Tibial nerve (tissue), 4 donors: ENCODE measurements at regions not wholly inside any gene's neighbourhood (a gene's known extent, or its start where the extent isn't known, plus 50 kb on each side); places are given as distances from the start of the nearest gene placed in this dataset.

Source experiments
- DNase-seq, 2 donors: peaks; one replicate each; pipeline ENCODE4 v3.0.0-alpha.2; 2019; ENCODE audit warnings: low spot score in 2 of 2
- H3K27ac ChIP-seq, 4 donors: fragments of 200-600 bp; sonication (generic) in 3 of 4; one replicate each; pipeline ENCODE4 v1.5.1; 2017 to 2019; ENCODE audit warnings: mild to moderate bottlenecking in 1 of 4
- H3K27me3 ChIP-seq, 2 donors: fragments of 200-600 bp; sonication (generic) in 1 of 2; one replicate each; pipeline versions ENCODE4 v1.5.1 to v1.6.0; 2017 to 2019
- H3K36me3 ChIP-seq, 3 donors: fragments of 200-600 bp; sonication (generic); one replicate each; pipeline ENCODE4 v1.5.1; 2018 to 2019
- H3K4me1 ChIP-seq, 4 donors: fragments of 200-600 bp; sonication (generic) in 3 of 4; one replicate each; pipeline ENCODE4 v1.5.1; 2017 to 2019
- H3K4me3 ChIP-seq, 4 donors: fragments of 200-600 bp; sonication (generic) in 3 of 4; one replicate each; pipeline ENCODE4 v1.5.1; 2017 to 2019; ENCODE audit warnings: mild to moderate bottlenecking in 1 of 4, moderate library complexity in 1 of 4
- H3K9me3 ChIP-seq, 4 donors: fragments of 200-600 bp; sonication (generic) in 3 of 4; one replicate each; pipeline ENCODE4 v1.5.1; 2017 to 2019
- CTCF ChIP-seq, 5 experiments: fragments of 200-600 bp in 3 of 5; fragments of 450-650 bp in 2 of 5; sonication (generic) in 3 of 5; IDR thresholded peaks; one replicate each; pipeline ENCODE4 v1.5.1; 2016 to 2019; ENCODE audit warnings: antibody characterized with exemption in 5 of 5, mild to moderate bottlenecking in 3 of 5, moderate library complexity in 2 of 5
- EP300 ChIP-seq, 2 donors: sonication (generic); formaldehyde crosslinking; IDR thresholded peaks; one replicate each; pipeline ENCODE4 v1.6.1; 2017; ENCODE audit warnings: antibody characterized with exemption in 2 of 2, mild to moderate bottlenecking in 1 of 2
- POLR2A ChIP-seq, 2 donors: fragments of 450-650 bp; IDR thresholded peaks; one replicate each; pipeline ENCODE4 v1.6.1; 2017; ENCODE audit warnings: antibody characterized with exemption in 2 of 2, mild to moderate bottlenecking in 2 of 2, moderate library complexity in 2 of 2
- WGBS, 2 donors: methylation state at CpG; one replicate each; pipeline ENCODE4 v1.1.5; 2018; 5-methylcytosine and 5-hydroxymethylcytosine counted together

GRCh38 chr18:77866351-77866750 is 616.7 kb downstream of the GALR1 start:
- DNase-seq, result no peak
- 74 to 80% methylated on average over 8 of the region's 8 CpGs for WGBS, 2 donors
- TF ChIP-seq POLR2A (IDR thresholded peaks at IDR 0.05), result no peak
- no peak for TF ChIP-seq CTCF (IDR thresholded peaks at IDR 0.05)
- TF ChIP-seq EP300 (IDR thresholded peaks at IDR 0.05), result no peak
- Histone ChIP-seq H3K4me1 (no peaks in the 10 kb centered on the region), H3K36me3 (no peaks in the 10 kb centered on the region), H3K4me3 (no peak overlapping the region), H3K27me3 (no peaks in the 10 kb centered on the region), H3K27ac (no peak overlapping the region), H3K9me3 (no peaks in the 10 kb centered on the region)

GRCh38 chr18:77870199-77870598 is 620.6 kb downstream of the GALR1 start:
- 42 to 54% methylated on average over 10 of the region's 10 CpGs for WGBS, 2 donors
- H3K27me3 ChIP-seq, result no peaks in the 10 kb centered on the region
- TF ChIP-seq CTCF (IDR thresholded peaks at IDR 0.05) (no peak), EP300 (IDR thresholded peaks at IDR 0.05) (no peak), POLR2A (IDR thresholded peaks at IDR 0.05) (no peak)
- no peaks in the 10 kb centered on the region for H3K9me3 ChIP-seq
- DNase-seq, result no peak
- H3K4me1 ChIP-seq, result no peaks in the 10 kb centered on the region
- no peaks in the 10 kb centered on the region for H3K36me3 ChIP-seq
- H3K27ac ChIP-seq, result no peak overlapping the region
- H3K4me3 ChIP-seq, result no peak overlapping the region

GRCh38 chr18:77870894-77871293 is 621.2 kb downstream of the GALR1 start:
- Histone ChIP-seq H3K4me1 (no peaks in the 10 kb centered on the region), H3K27me3 (no peaks in the 10 kb centered on the region), H3K4me3 (no peak overlapping the region), H3K36me3 (no peaks in the 10 kb centered on the region), H3K9me3 (no peaks in the 10 kb centered on the region), H3K27ac (no peak overlapping the region)
- WGBS, 2 donors, result 91% methylated on average over 10 of the region's 10 CpGs
- no peak for TF ChIP-seq EP300 (IDR thresholded peaks at IDR 0.05)
- TF ChIP-seq POLR2A (IDR thresholded peaks at IDR 0.05), result no peak
- no peak for TF ChIP-seq CTCF (IDR thresholded peaks at IDR 0.05)
- no peak for DNase-seq

- DNase-seq, result no peak
- TF ChIP-seq EP300 (IDR thresholded peaks at IDR 0.05) (no peak), POLR2A (IDR thresholded peaks at IDR 0.05) (no peak), CTCF (IDR thresholded peaks at IDR 0.05) (no peak)
- Histone ChIP-seq H3K27ac (no peak overlapping the region), H3K4me1 (no peaks in the 10 kb centered on the region), H3K9me3 (no peaks in the 10 kb centered on the region), H3K36me3 (no peaks in the 10 kb centered on the region), H3K27me3 (no peaks in the 10 kb centered on the region), H3K4me3 (no peak overlapping the region)
- whole genome bisulfite sequencing, 2 donors, result 90 to 92% methylated on average over 8 of the region's 8 CpGs
Observed at GRCh38 chr18:77872166-77872565, 622.5 kb downstream of the GALR1 start.

GRCh38 chr18:77876319-77876865 is 626.7 kb downstream of the GALR1 start:
- Histone ChIP-seq H3K27me3 (no peaks in the 10 kb centered on the region), H3K4me1 (no peaks in the 10 kb centered on the region), H3K27ac (no peak overlapping the region), H3K36me3 (no peaks in the 10 kb centered on the region), H3K9me3 (no peaks in the 10 kb centered on the region), H3K4me3 (no peak overlapping the region)
- DNase-seq, result no peak
- WGBS, 2 donors, result 76 to 83% methylated on average over 16 of the region's 16 CpGs
- TF ChIP-seq EP300 (IDR thresholded peaks at IDR 0.05), result no peak
- TF ChIP-seq POLR2A (IDR thresholded peaks at IDR 0.05), result no peak
- TF ChIP-seq CTCF (IDR thresholded peaks at IDR 0.05), result no peak
